ENCODE measurements at regions not wholly inside any gene's neighbourhood (a gene's known extent, or its start where the extent isn't known, plus 50 kb on each side); places are given as distances from the start of the nearest gene placed in this dataset.

GRCh38 chr4:123767806-123768205, 371.2 kb downstream of the SPRY1 start:
- no peak for TF ChIP-seq CTCF (IDR thresholded peaks at IDR 0.05)
- intact Hi-C loops (cut with DNase I) = no loop called here
- H3K4me3 ChIP-seq = no peak overlapping the region

GRCh38 chr4:123770884-123771283, 374.3 kb downstream of the SPRY1 start:
- FAIRE-seq = no peak
- ATAC-seq = no peak

More at GRCh38 chr4:123767806-123768205, 371.2 kb downstream of the SPRY1 start:
- Histone ChIP-seq H3K27ac (no peak overlapping the region), H3K4me1 (no peaks in the 10 kb centered on the region), H3K9me3 (no peaks in the 10 kb centered on the region), H3K36me3 (no peaks in the 10 kb centered on the region), H3K27me3 (no peaks in the 10 kb centered on the region)
- 56 to 66% methylated on average over 2 of the region's 2 CpGs for WGBS, 2 donors
- ATAC-seq = no peak
- DNase-seq = no peak
- FAIRE-seq = no peak

GRCh38 chr4:123776267-123776666, 379.7 kb downstream of the SPRY1 start:
- H3K36me3 ChIP-seq = no peaks in the 10 kb centered on the region
- ATAC-seq (no peak), DNase-seq (no peak), FAIRE-seq (no peak)
- H3K27me3 ChIP-seq = no peaks in the 10 kb centered on the region
- H3K27ac ChIP-seq = no peak overlapping the region
- TF ChIP-seq CTCF (IDR thresholded peaks at IDR 0.05) = no peak
- no peak overlapping the region for H3K4me3 ChIP-seq
- intact Hi-C loops (cut with DNase I) = no loop called here
- 94 to 97% methylated on average over 1 of the region's 1 CpG for WGBS, 2 donors
- H3K4me1 ChIP-seq = no peaks in the 10 kb centered on the region
- no peaks in the 10 kb centered on the region for H3K9me3 ChIP-seq

More at GRCh38 chr4:123770884-123771283, 374.3 kb downstream of the SPRY1 start:
- intact Hi-C loops (cut with DNase I) = no loop called here
- no peaks in the 10 kb centered on the region for H3K4me1 ChIP-seq
- no peak overlapping the region for H3K4me3 ChIP-seq
- 83 to 89% methylated on average over 3 of the region's 3 CpGs for WGBS, 2 donors
- H3K9me3 ChIP-seq = no peaks in the 10 kb centered on the region
- no peak for TF ChIP-seq CTCF (IDR thresholded peaks at IDR 0.05)
- no peak overlapping the region for H3K27ac ChIP-seq
- H3K27me3 ChIP-seq = no peaks in the 10 kb centered on the region
- DNase-seq = no peak
- no peaks in the 10 kb centered on the region for H3K36me3 ChIP-seq

- TF ChIP-seq CTCF (IDR thresholded peaks at IDR 0.05) = no peak
- H3K4me1 ChIP-seq = no peaks in the 10 kb centered on the region
- intact Hi-C loops (cut with DNase I) = no loop called here
- ATAC-seq = peak in 1 of 4 donors; percentile 31
- H3K27ac ChIP-seq = no peak overlapping the region
- no peaks in the 10 kb centered on the region for H3K36me3 ChIP-seq
- no peaks in the 10 kb centered on the region for H3K27me3 ChIP-seq
- WGBS, 2 donors = 63 to 72% methylated on average over 1 of the region's 1 CpG
- no peak for DNase-seq
- FAIRE-seq = no peak
- H3K9me3 ChIP-seq = no peaks in the 10 kb centered on the region
- H3K4me3 ChIP-seq = no peak overlapping the region
Measured at GRCh38 chr4:123777373-123777772, 380.8 kb downstream of the SPRY1 start.

- ATAC-seq (no peak), DNase-seq (no peak), FAIRE-seq (no peak)
- Histone ChIP-seq H3K27me3 (no peaks in the 10 kb centered on the region), H3K27ac (no peak overlapping the region), H3K9me3 (no peaks in the 10 kb centered on the region), H3K36me3 (no peaks in the 10 kb centered on the region), H3K4me1 (no peaks in the 10 kb centered on the region), H3K4me3 (no peak overlapping the region)
- WGBS, 2 donors = 74% methylated on average over 3 of the region's 3 CpGs
- intact Hi-C loops (cut with DNase I) = no loop called here
- no peak for TF ChIP-seq CTCF (IDR thresholded peaks at IDR 0.05)
Measured at GRCh38 chr4:123783151-123783790, 386.7 kb downstream of the SPRY1 start.

Measured in pancreas (tissue), 10 donors.